Calu3 (cell line): ENCODE measurements at regions not wholly inside any gene's neighbourhood (a gene's known extent, or its start where the extent isn't known, plus 50 kb on each side); places are given as distances from the start of the nearest gene placed in this dataset.

ENCODE experiments used
- BruUV-seq: library from RNA; stranded (reverse); fragments of 400-500 nt; replicated peaks from 2 replicates; lab custom pipeline; 2021; lab: Mats Ljungman, UMichigan
- CTCF ChIA-PET: fragments of 300-600 bp; sonication (Branson Sonifier 250); formaldehyde crosslinking; loops from one replicate; lab custom pipeline; 2022; ENCODE audit warnings: antibody characterized with exemption; lab: Charles Lee
- DNase-seq: peaks from one replicate; pipeline ENCODE4 v3.0.0; 2022
- H3K27ac Mint-ChIP-seq: one replicate; pipeline ENCODE4 v1.8.0; 2022; ENCODE audit warnings: mixed read lengths; ENCODE audit not compliant: unreplicated experiment
- H3K27me3 Mint-ChIP-seq: one replicate; pipeline ENCODE4 v1.8.0; 2022; ENCODE audit warnings: mixed read lengths; ENCODE audit not compliant: unreplicated experiment
- H3K36me3 Mint-ChIP-seq: one replicate; pipeline ENCODE4 v1.8.0; 2022; ENCODE audit warnings: mild to moderate bottlenecking, moderate library complexity, mixed read lengths; ENCODE audit not compliant: insufficient read depth, unreplicated experiment
- H3K4me1 Mint-ChIP-seq: one replicate; pipeline ENCODE4 v1.8.0; 2022; ENCODE audit warnings: mild to moderate bottlenecking, low read depth, mixed read lengths; ENCODE audit not compliant: unreplicated experiment
- H3K4me3 Mint-ChIP-seq: one replicate; pipeline ENCODE4 v1.8.0; 2022; ENCODE audit warnings: mild to moderate bottlenecking, low read depth, moderate library complexity, mixed read lengths; ENCODE audit not compliant: unreplicated experiment
- H3K9me3 Mint-ChIP-seq: one replicate; pipeline ENCODE4 v1.8.0; 2022; ENCODE audit warnings: low read depth, mixed read lengths; ENCODE audit not compliant: unreplicated experiment
- intact Hi-C: fragments of 100-400 bp; cut with micrococcal nuclease; formaldehyde crosslinking; loops from one replicate; pipeline ENCODE4 v1.10.0; 2022; ENCODE audit not compliant: unreplicated experiment
- TF ChIP-seq, protein P1 (sequence below): fragments of 200-600 bp; IDR thresholded peaks from one replicate; pipeline ENCODE4 v1.8.0; 2022; ENCODE audit warnings: antibody characterized with exemption; ENCODE audit not compliant: unreplicated experiment

- H3K4me3 Mint-ChIP-seq = no peak overlapping the region
- peak; percentile 1 for DNase-seq
- no peaks in the 10 kb centered on the region for H3K9me3 Mint-ChIP-seq
- intact Hi-C loops = no loop called here
- CTCF ChIA-PET = no interaction called here
- BruUV-seq = no TSS peak
- no peaks in the 10 kb centered on the region for H3K36me3 Mint-ChIP-seq
- no peaks in the 10 kb centered on the region for H3K27me3 Mint-ChIP-seq
- TF ChIP-seq, protein P1, sequence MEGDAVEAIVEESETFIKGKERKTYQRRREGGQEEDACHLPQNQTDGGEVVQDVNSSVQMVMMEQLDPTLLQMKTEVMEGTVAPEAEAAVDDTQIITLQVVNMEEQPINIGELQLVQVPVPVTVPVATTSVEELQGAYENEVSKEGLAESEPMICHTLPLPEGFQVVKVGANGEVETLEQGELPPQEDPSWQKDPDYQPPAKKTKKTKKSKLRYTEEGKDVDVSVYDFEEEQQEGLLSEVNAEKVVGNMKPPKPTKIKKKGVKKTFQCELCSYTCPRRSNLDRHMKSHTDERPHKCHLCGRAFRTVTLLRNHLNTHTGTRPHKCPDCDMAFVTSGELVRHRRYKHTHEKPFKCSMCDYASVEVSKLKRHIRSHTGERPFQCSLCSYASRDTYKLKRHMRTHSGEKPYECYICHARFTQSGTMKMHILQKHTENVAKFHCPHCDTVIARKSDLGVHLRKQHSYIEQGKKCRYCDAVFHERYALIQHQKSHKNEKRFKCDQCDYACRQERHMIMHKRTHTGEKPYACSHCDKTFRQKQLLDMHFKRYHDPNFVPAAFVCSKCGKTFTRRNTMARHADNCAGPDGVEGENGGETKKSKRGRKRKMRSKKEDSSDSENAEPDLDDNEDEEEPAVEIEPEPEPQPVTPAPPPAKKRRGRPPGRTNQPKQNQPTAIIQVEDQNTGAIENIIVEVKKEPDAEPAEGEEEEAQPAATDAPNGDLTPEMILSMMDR = no peak
- H3K27ac Mint-ChIP-seq = peak overlapping the region; percentile 75
- H3K4me1 Mint-ChIP-seq = peaks cover 27% of the 10 kb centered on the region
Observed at GRCh38 chr4:87911252-87911774, 64.2 kb upstream of the SPP1 start.

- intact Hi-C loops = no loop called here
- no peak for DNase-seq
- Mint-ChIP-seq H3K4me1 (peaks cover 27% of the 10 kb centered on the region), H3K27me3 (no peaks in the 10 kb centered on the region), H3K27ac (peak overlapping the region; percentile 75), H3K36me3 (no peaks in the 10 kb centered on the region), H3K4me3 (peak overlapping the region; percentile 16), H3K9me3 (no peaks in the 10 kb centered on the region)
- CTCF ChIA-PET = interaction anchor here (0.5 to 1.8 kb wide), 3 partner anchors 10 to 595 kb away, joined by 4 to 11 read pairs (median 4); no protein-coding TSS in a partner anchor
- TF ChIP-seq, protein P1 = no peak
- BruUV-seq = no TSS peak
Observed at GRCh38 chr4:87912164-87913004, 63.1 kb upstream of the SPP1 start.

- no TSS peak for BruUV-seq
- H3K27ac Mint-ChIP-seq = no peak overlapping the region
- no peak for DNase-seq
- H3K4me3 Mint-ChIP-seq = no peak overlapping the region
- no peaks in the 10 kb centered on the region for H3K36me3 Mint-ChIP-seq
- intact Hi-C loops = no loop called here
- peaks cover 27% of the 10 kb centered on the region for H3K4me1 Mint-ChIP-seq
- no peaks in the 10 kb centered on the region for H3K27me3 Mint-ChIP-seq
- CTCF ChIA-PET = interaction anchor here (0.6 to 1.8 kb wide), 2 partner anchors 12 to 169 kb away, joined by 3 to 4 read pairs; no protein-coding TSS in a partner anchor
- TF ChIP-seq, protein P1 = no peak
- no peaks in the 10 kb centered on the region for H3K9me3 Mint-ChIP-seq
Observed at GRCh38 chr4:87913896-87914295, 61.6 kb upstream of the SPP1 start.

GRCh38 chr4:87915621-87916020, 59.9 kb upstream of the SPP1 start:
- BruUV-seq = no TSS peak
- Mint-ChIP-seq H3K4me3 (no peak overlapping the region), H3K9me3 (no peaks in the 10 kb centered on the region), H3K36me3 (no peaks in the 10 kb centered on the region), H3K4me1 (peaks cover 30% of the 10 kb centered on the region), H3K27me3 (no peaks in the 10 kb centered on the region), H3K27ac (no peak overlapping the region)
- intact Hi-C loops = no loop called here
- TF ChIP-seq, protein P1 = no peak
- CTCF ChIA-PET = no interaction called here
- DNase-seq = no peak
